Thymus (tissue), 11 donors: ENCODE measurements at regions not wholly inside any gene's neighbourhood (a gene's known extent, or its start where the extent isn't known, plus 50 kb on each side); places are given as distances from the start of the nearest gene placed in this dataset.

Source experiments
- DNase-seq, 9 donors: peaks; one replicate each; pipeline ENCODE4 v3.0.0-alpha.2; 2013; ENCODE audit warnings: low spot score in 9 of 9, low read depth in 6 of 9, missing footprints in 1 of 9
- H3K27ac ChIP-seq, 2 donors: one replicate each; pipeline ENCODE4 v1.5.1; 2013; ENCODE audit warnings: control low read depth in 1 of 2, low read depth in 1 of 2, low read length in 1 of 2, mild to moderate bottlenecking in 1 of 2, moderate library complexity in 1 of 2
- H3K27me3 ChIP-seq, 2 donors: one replicate each; pipeline ENCODE4 v1.5.1; 2013; ENCODE audit warnings: low read length in 1 of 2; ENCODE audit not compliant: control insufficient read depth in 2 of 2, insufficient read depth in 1 of 2
- H3K36me3 ChIP-seq, 2 donors: one replicate each; pipeline ENCODE4 v1.5.1; 2013; ENCODE audit warnings: low read length in 1 of 2, mild to moderate bottlenecking in 1 of 2, moderate library complexity in 1 of 2; ENCODE audit not compliant: control insufficient read depth in 2 of 2, insufficient read depth in 2 of 2
- H3K4me1 ChIP-seq, 2 donors: one replicate each; pipeline ENCODE4 v1.5.1; 2013; ENCODE audit warnings: low read length in 2 of 2; ENCODE audit not compliant: control insufficient read depth in 2 of 2, insufficient read depth in 2 of 2
- H3K4me3 ChIP-seq, 2 donors: one replicate each; pipeline ENCODE4 v1.5.1; 2013; ENCODE audit warnings: low read length in 2 of 2, control low read depth in 1 of 2, mild to moderate bottlenecking in 1 of 2
- H3K9me3 ChIP-seq, 2 donors: one replicate each; pipeline ENCODE4 v1.5.1; 2013; ENCODE audit warnings: low read length in 1 of 2, mild to moderate bottlenecking in 1 of 2; ENCODE audit not compliant: control insufficient read depth in 2 of 2, insufficient read depth in 1 of 2
- WGBS: extraction: QIAGEN DNeasy Blood & Tissue Kit; methylation state at CpG from one replicate; pipeline ENCODE4 v1.1.7; 2013; 5-methylcytosine and 5-hydroxymethylcytosine counted together
- donor health status: healthy.

- H3K4me3 ChIP-seq = no peak overlapping the region
- no peaks in the 10 kb centered on the region for H3K36me3 ChIP-seq
- H3K9me3 ChIP-seq = peaks cover 0 to 48% of the 10 kb centered on the region in 2 donors
- no peak for DNase-seq
- no peaks in the 10 kb centered on the region for H3K4me1 ChIP-seq
- H3K27ac ChIP-seq = no peak overlapping the region
- no peaks in the 10 kb centered on the region for H3K27me3 ChIP-seq
- 95% methylated on average over 2 of the region's 2 CpGs for WGBS
These were observed 307.7 kb downstream of the SHANK2 start for GRCh38 chr11:70944636-70945035.

- DNase-seq = no peak
- H3K9me3 ChIP-seq = peaks cover 2 to 63% of the 10 kb centered on the region in 2 donors
- no peak overlapping the region for H3K4me3 ChIP-seq
- H3K27ac ChIP-seq = no peak overlapping the region
- H3K27me3 ChIP-seq = no peaks in the 10 kb centered on the region
- H3K4me1 ChIP-seq = no peaks in the 10 kb centered on the region
- WGBS = 93% methylated on average over 13 of the region's 13 CpGs
- no peaks in the 10 kb centered on the region for H3K36me3 ChIP-seq
These were observed 304.0 kb downstream of the SHANK2 start for GRCh38 chr11:70948398-70948797.

- WGBS = 85% methylated on average over 19 of the region's 19 CpGs
- H3K36me3 ChIP-seq = no peaks in the 10 kb centered on the region
- no peak overlapping the region for H3K4me3 ChIP-seq
- H3K27me3 ChIP-seq = no peaks in the 10 kb centered on the region
- no peak for DNase-seq
- H3K9me3 ChIP-seq = peaks cover 2 to 61% of the 10 kb centered on the region in 2 donors
- no peak overlapping the region for H3K27ac ChIP-seq
- H3K4me1 ChIP-seq = no peaks in the 10 kb centered on the region
These were observed 303.4 kb downstream of the SHANK2 start for GRCh38 chr11:70948855-70949531.

- 90% methylated on average over 11 of the region's 11 CpGs for WGBS
- H3K36me3 ChIP-seq = no peaks in the 10 kb centered on the region
- peaks cover 2 to 47% of the 10 kb centered on the region in 2 donors for H3K9me3 ChIP-seq
- DNase-seq = no peak
- H3K4me3 ChIP-seq = no peak overlapping the region
- H3K27me3 ChIP-seq = no peaks in the 10 kb centered on the region
- H3K4me1 ChIP-seq = no peaks in the 10 kb centered on the region
- H3K27ac ChIP-seq = no peak overlapping the region
These were observed 301.1 kb downstream of the SHANK2 start for GRCh38 chr11:70951139-70951804.

- peaks cover 2 to 47% of the 10 kb centered on the region in 2 donors for H3K9me3 ChIP-seq
- no peak overlapping the region for H3K4me3 ChIP-seq
- no peaks in the 10 kb centered on the region for H3K4me1 ChIP-seq
- no peaks in the 10 kb centered on the region for H3K36me3 ChIP-seq
- H3K27ac ChIP-seq = no peak overlapping the region
- H3K27me3 ChIP-seq = no peaks in the 10 kb centered on the region
- DNase-seq = no peak
- 92% methylated on average over 8 of the region's 8 CpGs for WGBS
These were observed 300.2 kb downstream of the SHANK2 start for GRCh38 chr11:70952191-70952590.

- Histone ChIP-seq H3K27ac (no peak overlapping the region), H3K36me3 (no peaks in the 10 kb centered on the region), H3K4me1 (no peaks in the 10 kb centered on the region), H3K4me3 (no peak overlapping the region), H3K9me3 (peaks cover 2 to 35% of the 10 kb centered on the region in 2 donors), H3K27me3 (no peaks in the 10 kb centered on the region)
- 96% methylated on average over 6 of the region's 6 CpGs for WGBS
- DNase-seq = no peak
These were observed 298.7 kb downstream of the SHANK2 start for GRCh38 chr11:70953720-70954119.

GRCh38 chr11:70954471-70954870 is 297.9 kb downstream of the SHANK2 start:
- Histone ChIP-seq H3K36me3 (no peaks in the 10 kb centered on the region), H3K27me3 (no peaks in the 10 kb centered on the region), H3K4me3 (no peak overlapping the region), H3K9me3 (peaks cover 2 to 28% of the 10 kb centered on the region in 2 donors), H3K4me1 (no peaks in the 10 kb centered on the region), H3K27ac (no peak overlapping the region)
- 95% methylated on average over 10 of the region's 10 CpGs for WGBS
- no peak for DNase-seq
